WTC11 (cell line): ENCODE measurements at regions not wholly inside any gene's neighbourhood (a gene's known extent, or its start where the extent isn't known, plus 50 kb on each side); places are given as distances from the start of the nearest gene placed in this dataset.
A peak's percentile ranks its signal among the peaks of the same experiment; 100 is the strongest.

Source experiments
- ATAC-seq: fragments of 200-7000 bp; cut with Tn5 transposase; 2 replicates; pipeline ENCODE4 v1.10.0; 2021; ENCODE audit warnings: mild to moderate bottlenecking, moderate library complexity
- CTCF ChIA-PET: fragments of 300-600 bp; sonication (Branson Sonifier 250); formaldehyde crosslinking; loops from one replicate; lab custom pipeline; 2021; ENCODE audit warnings: antibody characterized with exemption; lab: Charles Lee
- POLR2A ChIA-PET: fragments of 350-600 bp; sonication (Branson Sonifier 250); formaldehyde crosslinking; loops from one replicate; lab custom pipeline; 2021; ENCODE audit warnings: antibody characterized with exemption; lab: Charles Lee
- DNase-seq: peaks from one replicate; pipeline ENCODE4 v3.0.0; 2021; ENCODE audit warnings: low spot score
- H3K27ac Mint-ChIP-seq: 2 replicates; pipeline ENCODE4 v1.8.0; 2021; ENCODE audit warnings: mixed read lengths
- H3K27me3 Mint-ChIP-seq: 2 replicates; pipeline ENCODE4 v1.8.0; 2021; ENCODE audit warnings: low read depth, mild to moderate bottlenecking, moderate library complexity, mixed read lengths
- H3K36me3 Mint-ChIP-seq: 2 replicates; pipeline ENCODE4 v1.8.0; 2021; ENCODE audit warnings: mixed read lengths
- H3K4me1 Mint-ChIP-seq: 2 replicates; pipeline ENCODE4 v1.8.0; 2022; ENCODE audit warnings: mixed read lengths
- H3K4me3 Mint-ChIP-seq: 2 replicates; pipeline ENCODE4 v1.8.0; 2021; ENCODE audit warnings: mild to moderate bottlenecking, moderate library complexity, mixed read lengths
- H3K9me3 Mint-ChIP-seq: 2 replicates; pipeline ENCODE4 v1.8.0; 2021; ENCODE audit warnings: mixed read lengths
- ATF6 ChIP-seq: sonication (generic); formaldehyde crosslinking; IDR thresholded peaks from 2 replicates; pipeline ENCODE4 v1.8.1; 2023; ENCODE audit warnings: mild to moderate bottlenecking, missing genetic modification reagents
- CBFB ChIP-seq: sonication (generic); formaldehyde crosslinking; IDR thresholded peaks from 2 replicates; pipeline ENCODE4 v1.8.1; 2022; ENCODE audit warnings: mild to moderate bottlenecking, low read depth, missing genetic modification reagents
- CDX4 ChIP-seq: fragments of 250-450 bp; sonication (Bioruptor Pico); IDR thresholded peaks from 2 replicates; pipeline ENCODE4 v1.9.0; 2021; ENCODE audit warnings: moderate library complexity, mild to moderate bottlenecking, inconsistent platforms, borderline replicate concordance
- ETV6 ChIP-seq: sonication (generic); formaldehyde crosslinking; IDR thresholded peaks from 2 replicates; pipeline ENCODE4 v1.8.1; 2022; ENCODE audit warnings: mild to moderate bottlenecking, missing genetic modification reagents
- FOXJ3 ChIP-seq: sonication (generic); formaldehyde crosslinking; IDR thresholded peaks from 2 replicates; pipeline ENCODE4 v1.9.0; 2021; ENCODE audit warnings: missing genetic modification reagents, mild to moderate bottlenecking, borderline replicate concordance
- FOXP1 ChIP-seq: sonication (generic); formaldehyde crosslinking; IDR thresholded peaks from 2 replicates; pipeline ENCODE4 v1.8.0; 2022; ENCODE audit warnings: missing genetic modification reagents, mild to moderate bottlenecking, moderate library complexity, borderline replicate concordance
- GABPB1 ChIP-seq: sonication (generic); formaldehyde crosslinking; IDR thresholded peaks from 2 replicates; pipeline ENCODE4 v1.8.1; 2023; ENCODE audit warnings: mild to moderate bottlenecking, missing genetic modification reagents
- JUN ChIP-seq: sonication (generic); formaldehyde crosslinking; IDR thresholded peaks from 2 replicates; pipeline ENCODE4 v1.8.0; 2023; ENCODE audit warnings: mild to moderate bottlenecking, missing genetic modification reagents
- NFATC4 ChIP-seq: fragments of 250-450 bp; sonication (Bioruptor Pico); IDR thresholded peaks from 2 replicates; pipeline ENCODE4 v1.9.0; 2021; ENCODE audit warnings: mild to moderate bottlenecking
- NFE2L1 ChIP-seq: sonication (generic); formaldehyde crosslinking; IDR thresholded peaks from 2 replicates; pipeline ENCODE4 v1.8.1; 2023; ENCODE audit warnings: missing genetic modification reagents
- NR1H2 ChIP-seq: sonication (generic); formaldehyde crosslinking; IDR thresholded peaks from 2 replicates; pipeline ENCODE4 v1.9.0; 2021; ENCODE audit warnings: mild to moderate bottlenecking, moderate library complexity, missing genetic modification reagents
- OVOL2 ChIP-seq: fragments of 250-450 bp; sonication (Bioruptor Pico); IDR thresholded peaks from 2 replicates; pipeline ENCODE4 v1.9.0; 2021; ENCODE audit warnings: mild to moderate bottlenecking, borderline replicate concordance
- SMAD4 ChIP-seq: sonication (generic); formaldehyde crosslinking; IDR thresholded peaks from 2 replicates; pipeline ENCODE4 v1.8.0; 2022; ENCODE audit warnings: mild to moderate bottlenecking, missing genetic modification reagents
- TP53 ChIP-seq: sonication (generic); formaldehyde crosslinking; IDR thresholded peaks from 2 replicates; pipeline ENCODE4 v1.8.1; 2023; ENCODE audit warnings: mild to moderate bottlenecking, missing genetic modification reagents
- USF1 ChIP-seq: sonication (generic); formaldehyde crosslinking; IDR thresholded peaks from 2 replicates; pipeline ENCODE4 v1.8.0; 2022; ENCODE audit warnings: mild to moderate bottlenecking, missing genetic modification reagents
- ZBTB21 ChIP-seq: sonication (generic); formaldehyde crosslinking; IDR thresholded peaks from 2 replicates; pipeline ENCODE4 v1.8.1; 2023; ENCODE audit warnings: mild to moderate bottlenecking, missing genetic modification reagents, borderline replicate concordance
- ZNF232 ChIP-seq: sonication (generic); formaldehyde crosslinking; IDR thresholded peaks from 2 replicates; pipeline ENCODE4 v1.8.0; 2022; ENCODE audit warnings: mild to moderate bottlenecking, missing genetic modification reagents
- ZNF263 ChIP-seq: sonication (generic); formaldehyde crosslinking; IDR thresholded peaks from 2 replicates; pipeline ENCODE4 v1.8.1; 2022; ENCODE audit warnings: low read depth, mild to moderate bottlenecking, moderate library complexity, missing genetic modification reagents
- TF ChIP-seq, protein P1 (sequence below): sonication (generic); formaldehyde crosslinking; IDR thresholded peaks from 2 replicates; pipeline ENCODE4 v1.8.1; 2023; ENCODE audit warnings: mild to moderate bottlenecking, missing genetic modification reagents, moderate library complexity
- TF ChIP-seq, protein P2 (sequence below): sonication (generic); formaldehyde crosslinking; IDR thresholded peaks from 2 replicates; pipeline ENCODE4 v1.8.1; 2023; ENCODE audit warnings: mild to moderate bottlenecking, missing genetic modification reagents, moderate library complexity

GRCh38 chr16:55207693-55208428 lies 116.1 kb upstream of the IRX6 start:
- Mint-ChIP-seq H3K27ac (no peak overlapping the region), H3K36me3 (no peaks in the 10 kb centered on the region), H3K4me3 (no peak overlapping the region), H3K4me1 (peaks cover 13% of the 10 kb centered on the region), H3K27me3 (no peaks in the 10 kb centered on the region), H3K9me3 (no peaks in the 10 kb centered on the region)
- DNase-seq: peak; percentile 12
- CTCF ChIA-PET: interaction anchor here (1.0 to 1.3 kb wide), 4 partner anchors 19 to 173 kb away, joined by 3 to 4 read pairs (median 4); no protein-coding TSS in a partner anchor
- ATAC-seq: peak; percentile 72
- POLR2A ChIA-PET: no interaction called here
- TF ChIP-seq CBFB (no peak), ATF6 (CRISPR knock-in tag) (no peak), FOXJ3 (CRISPR knock-in tag) (no peak), NFATC4 (CRISPR knock-in tag) (no peak), ZNF232 (CRISPR knock-in tag) (no peak), OVOL2 (CRISPR knock-in tag) (no peak), USF1 (CRISPR knock-in tag) (no peak)
- TF ChIP-seq, protein P1, sequence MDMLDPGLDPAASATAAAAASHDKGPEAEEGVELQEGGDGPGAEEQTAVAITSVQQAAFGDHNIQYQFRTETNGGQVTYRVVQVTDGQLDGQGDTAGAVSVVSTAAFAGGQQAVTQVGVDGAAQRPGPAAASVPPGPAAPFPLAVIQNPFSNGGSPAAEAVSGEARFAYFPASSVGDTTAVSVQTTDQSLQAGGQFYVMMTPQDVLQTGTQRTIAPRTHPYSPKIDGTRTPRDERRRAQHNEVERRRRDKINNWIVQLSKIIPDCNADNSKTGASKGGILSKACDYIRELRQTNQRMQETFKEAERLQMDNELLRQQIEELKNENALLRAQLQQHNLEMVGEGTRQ (CRISPR knock-in tag): no peak

GRCh38 chr16:55209626-55210025 lies 114.4 kb upstream of the IRX6 start:
- Mint-ChIP-seq H3K9me3 (no peaks in the 10 kb centered on the region), H3K27me3 (no peaks in the 10 kb centered on the region), H3K4me1 (peaks cover 12% of the 10 kb centered on the region)
- ATAC-seq: no peak
- DNase-seq: no peak
- TF ChIP-seq TP53 (CRISPR knock-in tag): no peak
- no peak for TF ChIP-seq GABPB1 (CRISPR knock-in tag)
- TF ChIP-seq NR1H2 (CRISPR knock-in tag): no peak
- TF ChIP-seq SMAD4 (CRISPR knock-in tag): no peak
- no peak for TF ChIP-seq NFE2L1
- no peak for TF ChIP-seq ATF6 (CRISPR knock-in tag)
- TF ChIP-seq, all 79 proteins: peak for 0
- ChIA-PET POLR2A (no interaction called here), CTCF (no interaction called here)
- Mint-ChIP-seq H3K4me3 (no peak overlapping the region), H3K36me3 (no peaks in the 10 kb centered on the region), H3K27ac (no peak overlapping the region)

DNA sequence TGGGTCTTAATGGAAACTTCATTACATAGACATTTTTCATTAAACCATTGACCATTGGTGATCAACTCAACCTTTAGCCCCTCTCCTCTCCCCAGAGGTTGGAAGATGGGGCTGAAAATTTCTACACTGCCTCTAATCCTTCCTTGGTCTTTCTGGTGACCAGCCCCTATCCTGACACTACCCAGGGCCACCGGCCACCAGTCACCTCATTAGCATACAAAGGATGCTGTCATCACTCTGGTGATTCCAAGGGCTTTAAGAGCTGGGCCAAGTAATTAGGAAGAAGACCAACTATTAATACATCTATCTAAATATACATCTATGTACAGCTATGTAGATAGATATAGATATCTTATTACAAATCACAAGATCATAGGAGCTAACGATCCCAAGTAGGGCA lies 111.2 kb upstream of the IRX6 start:
- ChIA-PET CTCF (no interaction called here), POLR2A (interaction anchor here (1.2 kb wide), 1 partner anchor 57 kb away, joined by 4 read pairs; no protein-coding TSS in a partner anchor)
- peaks cover 3% of the 10 kb centered on the region; the same call in 1 of the 2 replicates for H3K4me1 Mint-ChIP-seq
- DNase-seq (no peak), ATAC-seq (no peak)
- no peaks in the 10 kb centered on the region for H3K9me3 Mint-ChIP-seq
- H3K27me3 Mint-ChIP-seq: no peaks in the 10 kb centered on the region; the same call in 1 of the 2 replicates
- no peak overlapping the region for H3K4me3 Mint-ChIP-seq
- H3K27ac Mint-ChIP-seq: no peak overlapping the region
- H3K36me3 Mint-ChIP-seq: no peaks in the 10 kb centered on the region
- TF ChIP-seq ETV6: no peak
- TF ChIP-seq ZNF263 (CRISPR knock-in tag): no peak
- TF ChIP-seq, protein P2, sequence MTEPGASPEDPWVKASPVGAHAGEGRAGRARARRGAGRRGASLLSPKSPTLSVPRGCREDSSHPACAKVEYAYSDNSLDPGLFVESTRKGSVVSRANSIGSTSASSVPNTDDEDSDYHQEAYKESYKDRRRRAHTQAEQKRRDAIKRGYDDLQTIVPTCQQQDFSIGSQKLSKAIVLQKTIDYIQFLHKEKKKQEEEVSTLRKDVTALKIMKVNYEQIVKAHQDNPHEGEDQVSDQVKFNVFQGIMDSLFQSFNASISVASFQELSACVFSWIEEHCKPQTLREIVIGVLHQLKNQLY (CRISPR knock-in tag): no peak
- TF ChIP-seq CDX4 (CRISPR knock-in tag): no peak
- TF ChIP-seq USF1 (CRISPR knock-in tag): no peak
- no peak for TF ChIP-seq JUN (CRISPR knock-in tag)
- no peak for TF ChIP-seq ZBTB21
- no peak for TF ChIP-seq FOXP1 (CRISPR knock-in tag)
- no peak for TF ChIP-seq ATF6 (CRISPR knock-in tag)
